HG02885 (cell line): ENCODE measurements at regions not wholly inside any gene's neighbourhood (a gene's known extent, or its start where the extent isn't known, plus 50 kb on each side); places are given as distances from the start of the nearest gene placed in this dataset.
"Not testable (repeated sequence)": the region's sequence is repeated elsewhere in the genome, so short reads cannot be mapped to it uniquely, and the experiment has no call there.

ENCODE experiments used
- ATAC-seq: cut with Tn5 transposase; IDR thresholded peaks from one replicate; pipeline ENCODE4 v1.9.1; 2021; ENCODE audit warnings: mild to moderate bottlenecking; ENCODE audit not compliant: unreplicated experiment, poor library complexity

- no peak for ATAC-seq
Observed at GRCh38 chr19:28012361-28012760, 1200.6 kb downstream of the UQCRFS1 start.

- ATAC-seq: no peak
Observed at GRCh38 chr19:28010656-28011055, 1202.3 kb downstream of the UQCRFS1 start.

GRCh38 chr19:28009696-28010095, 1203.3 kb downstream of the UQCRFS1 start:
- ATAC-seq: no peak

- no peak for ATAC-seq
Observed at GRCh38 chr19:28008695-28009094, 1204.3 kb downstream of the UQCRFS1 start.

- no peak for ATAC-seq
Observed at GRCh38 chr19:28003543-28003942, 1209.4 kb downstream of the UQCRFS1 start.

- ATAC-seq: no peak
Observed at GRCh38 chr19:27997069-27997468, 1215.9 kb downstream of the UQCRFS1 start.

- no peak for ATAC-seq
Observed at GRCh38 chr19:27993619-27994570, 1219.1 kb downstream of the UQCRFS1 start.

- ATAC-seq: no peak
Observed at GRCh38 chr19:27986299-27986698, 1226.7 kb downstream of the UQCRFS1 start.

- ATAC-seq: no peak
Observed at GRCh38 chr19:27975419-27976005, 1237.4 kb downstream of the UQCRFS1 start.

- no peak for ATAC-seq
Observed at GRCh38 chr19:27974082-27974513, 1238.9 kb downstream of the UQCRFS1 start.

- no peak for ATAC-seq
Observed at GRCh38 chr19:27972291-27973040, 1240.5 kb downstream of the UQCRFS1 start.

GRCh38 chr19:27971869-27972268, 1241.1 kb downstream of the UQCRFS1 start:
- no peak for ATAC-seq

GRCh38 chr19:27971071-27971470, 1241.9 kb downstream of the UQCRFS1 start:
- ATAC-seq: no peak

GRCh38 chr19:27966390-27966816, 1246.5 kb downstream of the UQCRFS1 start:
- no peak for ATAC-seq

GRCh38 chr19:27964185-27964584, 1248.8 kb downstream of the UQCRFS1 start:
- no peak for ATAC-seq

- no peak for ATAC-seq
Observed at GRCh38 chr19:27962264-27962663, 1250.7 kb downstream of the UQCRFS1 start.

GRCh38 chr19:27955485-27956480, 1257.2 kb downstream of the UQCRFS1 start:
- ATAC-seq: no peak

- ATAC-seq: not testable (repeated sequence)
Observed at GRCh38 chr19:27942607-27943006, 1270.3 kb downstream of the UQCRFS1 start.

GRCh38 chr19:27936139-27936538, 1276.8 kb downstream of the UQCRFS1 start:
- ATAC-seq: no peak

GRCh38 chr19:27935669-27936068, 1277.3 kb downstream of the UQCRFS1 start:
- no peak for ATAC-seq
